ENCODE measurements at regions not wholly inside any gene's neighbourhood (a gene's known extent, or its start where the extent isn't known, plus 50 kb on each side); places are given as distances from the start of the nearest gene placed in this dataset.

DNA sequence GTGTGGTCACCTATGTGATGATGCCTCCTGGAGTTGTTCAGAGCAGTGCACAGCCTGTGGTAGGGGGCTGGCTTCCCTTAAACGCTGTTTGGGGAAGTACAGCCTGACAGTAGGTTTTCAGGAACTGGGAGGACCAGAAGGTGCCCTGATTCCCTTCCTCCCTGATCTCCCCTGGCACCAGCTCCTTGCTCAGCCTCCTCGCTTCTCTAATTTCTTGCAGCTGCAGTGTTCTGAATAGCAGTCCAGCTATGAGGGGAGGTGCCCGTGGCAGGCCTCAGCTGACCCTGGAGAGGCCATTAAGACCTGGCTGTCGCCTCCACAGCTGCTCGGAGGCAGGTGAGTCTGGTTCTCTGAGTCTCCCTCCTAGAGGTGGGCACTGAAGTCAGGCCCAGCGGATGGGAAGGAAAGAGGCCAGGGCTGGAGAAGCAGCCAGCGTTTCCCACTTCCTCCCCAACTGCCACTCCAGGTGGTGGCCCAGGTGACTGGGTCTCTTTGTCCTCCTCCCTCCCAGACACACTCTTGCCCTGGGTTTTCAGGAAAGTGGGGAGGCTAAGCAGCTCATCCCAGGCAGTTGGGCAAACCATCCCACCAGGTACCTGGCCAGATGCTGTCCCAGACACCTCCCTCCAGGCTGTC is 52.0 kb upstream of the RPL11 start:
- no peak for FAIRE-seq

DNA sequence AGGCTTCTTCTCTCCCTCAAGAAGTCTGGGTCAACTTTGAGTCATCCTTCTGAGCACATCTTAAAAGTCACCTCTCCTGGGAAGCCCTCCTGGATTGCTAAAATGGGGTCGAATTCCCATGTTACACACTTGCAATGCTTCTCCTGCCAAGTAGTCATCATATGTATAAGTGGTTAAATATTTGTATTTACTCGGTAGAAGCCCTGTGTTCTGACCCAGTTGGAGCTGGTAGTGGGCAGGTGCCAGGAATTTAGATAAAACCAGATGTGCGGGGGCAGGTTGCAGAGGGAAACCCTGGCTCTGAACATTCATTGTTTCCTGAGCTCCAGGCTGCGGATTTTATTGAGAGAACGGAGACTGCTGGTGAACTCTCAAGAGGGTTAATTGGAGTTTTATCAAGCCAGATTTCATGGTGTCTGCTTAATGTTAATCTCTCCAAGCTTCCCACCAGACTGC is 52.8 kb upstream of the RPL11 start:
- FAIRE-seq, result peak; percentile 58

DNA sequence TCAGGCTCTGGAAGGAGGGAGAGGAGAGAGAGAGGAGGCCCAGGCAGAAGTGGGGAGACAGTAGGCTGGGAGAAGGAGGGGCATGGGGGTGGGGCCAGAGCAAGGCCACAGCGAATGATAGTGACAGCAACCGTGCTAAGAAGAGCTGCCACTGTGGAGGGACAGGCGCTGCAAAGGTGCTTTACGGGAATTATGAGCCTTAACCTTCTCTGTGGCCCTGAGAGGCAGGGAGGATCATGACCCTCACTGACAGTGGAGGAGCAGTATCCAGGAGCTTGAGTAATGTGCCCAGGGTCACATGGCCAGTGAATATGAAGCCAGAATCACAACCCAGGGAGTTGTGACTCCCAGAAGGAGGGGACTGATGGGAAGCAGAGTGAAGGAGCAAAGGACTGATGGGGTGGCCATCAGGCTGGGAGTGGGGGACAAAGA is 53.4 kb upstream of the RPL11 start:
- FAIRE-seq, result no peak

DNA sequence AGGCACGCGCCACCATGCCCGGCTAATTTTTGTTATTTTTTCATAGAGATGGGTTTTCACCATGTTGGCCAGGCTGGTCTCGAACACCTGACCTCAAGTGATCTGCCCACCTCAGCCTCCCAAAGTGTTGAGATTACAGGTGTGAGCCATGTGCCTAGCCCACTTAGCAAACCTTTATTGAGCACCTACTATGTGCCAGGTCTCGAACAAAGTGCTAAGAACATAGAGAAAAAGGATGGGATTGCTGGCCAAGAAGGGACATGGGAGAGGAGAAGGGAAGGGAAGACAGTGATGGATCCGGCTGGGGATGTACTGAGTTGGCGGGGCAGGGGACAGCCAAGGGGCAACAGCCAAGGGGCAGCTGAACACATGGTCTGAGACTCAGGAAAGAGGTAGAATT is 55.6 kb upstream of the RPL11 start:
- FAIRE-seq, result no peak

DNA sequence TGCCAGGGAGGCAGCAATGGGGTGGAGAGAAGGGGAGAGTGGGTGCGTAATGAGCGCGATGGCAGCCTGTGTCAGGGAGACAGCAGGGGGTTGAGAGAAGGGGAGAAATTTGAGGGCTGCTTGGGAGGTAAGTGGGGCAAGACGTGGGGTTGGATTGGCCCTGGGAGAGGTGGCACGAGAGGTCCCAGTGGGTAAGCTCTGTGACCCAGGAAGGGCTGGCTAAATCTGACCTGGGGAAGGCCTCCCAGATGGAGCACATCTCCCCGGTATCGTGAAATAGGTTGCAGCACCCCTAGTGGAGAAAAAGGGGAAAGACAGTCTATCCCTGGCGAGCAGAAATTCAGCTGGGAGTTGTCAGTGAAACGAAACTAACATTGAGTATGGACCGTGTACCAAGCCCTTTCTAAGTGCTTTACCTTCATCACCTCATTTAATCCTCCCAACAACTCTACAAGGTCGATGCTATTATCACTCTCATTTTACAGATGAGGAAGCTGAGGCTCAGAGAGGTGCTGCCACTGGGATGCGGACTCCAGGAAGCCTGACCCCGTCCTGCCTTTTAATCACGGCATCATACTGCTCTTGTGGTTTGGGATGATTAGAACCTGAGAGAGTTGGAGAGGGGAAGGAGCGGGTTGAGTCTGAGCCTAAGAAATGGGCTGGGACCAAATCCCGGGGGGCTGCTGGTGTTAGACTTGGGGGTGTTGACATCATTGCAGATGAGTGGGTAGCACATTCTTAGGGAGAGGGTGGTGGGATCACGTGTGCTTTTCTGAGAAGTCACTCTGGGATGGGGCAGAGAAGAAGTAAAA is 56.6 kb upstream of the RPL11 start:
- FAIRE-seq, result no peak

DNA sequence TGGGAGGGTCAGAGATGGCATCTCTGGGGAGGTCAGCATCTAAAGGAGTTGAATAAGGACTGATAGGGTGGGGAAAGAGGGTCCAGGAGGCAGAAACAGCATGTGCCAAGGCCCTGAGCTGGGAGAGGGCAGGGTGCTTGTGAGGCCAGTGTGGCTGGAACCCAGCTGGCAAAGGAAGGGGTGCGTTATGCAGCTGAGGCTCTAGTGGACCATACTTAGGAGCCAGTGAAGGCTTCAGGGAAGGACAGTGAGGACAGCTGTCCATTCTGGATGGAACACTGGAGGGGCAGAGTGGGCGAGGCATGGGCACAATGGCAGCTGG is 57.1 kb upstream of the RPL11 start:
- FAIRE-seq, result no peak

DNA sequence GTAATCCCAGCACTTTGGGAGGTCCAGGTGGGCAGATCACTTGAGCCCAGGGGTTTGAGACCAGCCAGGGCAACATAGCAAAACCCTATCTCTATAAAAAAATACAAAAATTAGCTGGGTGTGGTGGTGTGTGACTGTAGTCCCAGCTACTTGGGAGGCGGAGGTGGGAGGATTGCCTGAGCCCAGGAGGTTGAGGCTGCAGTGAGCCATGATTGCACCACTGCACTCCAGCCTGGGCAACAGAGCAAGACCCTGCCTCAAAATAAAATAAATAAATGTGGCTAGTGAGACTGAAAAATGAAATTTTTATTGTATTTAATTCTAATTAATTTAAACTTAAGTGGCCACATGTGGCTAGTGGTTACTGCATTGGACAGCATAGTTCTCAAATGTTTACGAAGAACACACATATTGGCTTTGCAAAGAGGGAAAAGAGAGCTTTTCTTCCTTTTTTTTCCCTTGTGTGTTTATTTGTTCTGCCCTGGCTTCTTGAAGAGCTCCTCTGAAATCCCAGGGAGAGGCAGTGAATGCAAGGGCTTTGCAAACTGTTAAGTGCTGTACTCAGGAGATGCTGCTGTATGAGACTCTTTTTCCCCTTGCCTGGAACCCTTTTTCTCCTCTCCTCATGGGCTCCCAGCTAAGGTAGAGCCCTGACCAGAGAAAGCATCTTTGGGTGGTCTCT is 59.0 kb upstream of the RPL11 start:
- FAIRE-seq, result no peak

DNA sequence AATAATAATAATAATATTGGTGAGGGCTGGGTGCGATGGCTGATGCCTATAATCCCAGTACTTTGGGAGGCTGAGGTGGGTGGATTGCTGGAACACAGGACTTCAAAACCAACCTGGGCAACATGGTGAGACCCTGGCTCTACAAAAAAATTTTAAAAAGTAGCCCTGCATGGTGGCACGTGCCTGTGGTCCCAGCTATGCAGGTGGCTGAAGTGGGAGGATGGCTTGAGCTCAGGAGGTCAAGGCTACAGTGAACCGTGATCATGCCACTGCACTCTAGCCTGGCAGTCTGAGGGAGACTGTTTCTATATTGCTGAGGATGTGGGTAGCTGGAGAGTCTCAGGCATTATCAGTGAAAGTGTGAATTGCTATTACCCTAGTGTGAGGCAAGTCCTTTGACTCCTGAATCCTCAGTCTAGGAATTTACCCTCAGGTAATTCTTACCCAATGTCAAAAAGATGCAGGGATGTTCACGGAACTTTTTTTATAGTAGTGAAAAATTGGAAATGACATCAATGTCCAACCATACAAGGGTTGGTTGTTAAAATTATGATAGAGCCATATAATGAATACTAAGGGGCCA is 61.8 kb upstream of the RPL11 start:
- no peak for FAIRE-seq

DNA sequence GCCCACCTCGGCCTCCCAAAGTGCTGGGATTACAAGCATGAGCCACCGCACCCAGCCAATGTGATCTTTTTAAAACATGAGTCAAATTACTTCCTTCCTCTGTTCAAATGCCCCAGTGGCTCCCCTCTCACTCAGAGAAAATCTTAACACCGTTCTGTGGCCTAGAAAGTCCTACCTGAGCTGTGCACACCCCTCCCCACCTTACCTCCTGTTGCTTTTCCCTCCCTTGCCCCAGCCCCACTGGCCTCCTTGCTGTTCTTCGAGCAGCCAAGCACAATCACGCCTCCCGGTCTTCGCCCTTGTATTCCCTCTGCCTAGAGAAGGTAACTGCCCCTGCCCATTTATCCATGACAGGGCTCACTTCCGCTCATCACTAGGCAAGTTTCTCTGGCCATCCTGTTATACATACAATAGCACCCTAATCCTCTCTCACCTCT is 62.6 kb upstream of the RPL11 start:
- no peak for FAIRE-seq

DNA sequence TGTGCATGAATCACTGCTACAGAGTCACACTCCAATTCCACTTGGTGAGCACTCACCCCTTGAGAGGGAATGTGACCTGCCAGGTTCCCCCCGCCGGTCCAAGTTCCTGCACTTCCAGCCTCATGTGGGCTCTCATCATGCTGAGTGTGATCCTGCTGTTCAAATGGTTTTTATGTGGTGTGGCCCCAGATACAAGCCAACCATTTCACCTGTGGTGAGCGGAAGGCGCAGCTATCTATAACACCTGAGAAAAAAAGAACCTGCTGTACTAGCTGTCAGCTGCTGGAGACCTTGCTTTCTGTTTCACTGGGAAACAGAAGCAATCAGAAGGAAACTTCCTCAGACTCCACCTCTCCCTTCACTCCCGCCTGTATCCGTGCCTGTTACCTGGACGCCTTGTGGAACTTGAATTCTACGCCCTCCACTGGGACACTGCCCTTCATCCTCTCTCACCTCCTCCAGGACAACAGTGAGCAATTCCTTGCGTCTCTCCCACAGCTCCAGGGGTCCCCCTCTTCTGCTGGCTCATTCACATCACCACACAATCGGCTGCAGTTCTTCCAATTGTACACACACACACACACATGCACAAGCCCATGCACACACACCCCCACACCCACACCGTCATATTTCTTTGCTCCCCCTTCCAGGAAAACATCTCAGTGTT is 64.4 kb upstream of the RPL11 start:
- no peak for FAIRE-seq

DNA sequence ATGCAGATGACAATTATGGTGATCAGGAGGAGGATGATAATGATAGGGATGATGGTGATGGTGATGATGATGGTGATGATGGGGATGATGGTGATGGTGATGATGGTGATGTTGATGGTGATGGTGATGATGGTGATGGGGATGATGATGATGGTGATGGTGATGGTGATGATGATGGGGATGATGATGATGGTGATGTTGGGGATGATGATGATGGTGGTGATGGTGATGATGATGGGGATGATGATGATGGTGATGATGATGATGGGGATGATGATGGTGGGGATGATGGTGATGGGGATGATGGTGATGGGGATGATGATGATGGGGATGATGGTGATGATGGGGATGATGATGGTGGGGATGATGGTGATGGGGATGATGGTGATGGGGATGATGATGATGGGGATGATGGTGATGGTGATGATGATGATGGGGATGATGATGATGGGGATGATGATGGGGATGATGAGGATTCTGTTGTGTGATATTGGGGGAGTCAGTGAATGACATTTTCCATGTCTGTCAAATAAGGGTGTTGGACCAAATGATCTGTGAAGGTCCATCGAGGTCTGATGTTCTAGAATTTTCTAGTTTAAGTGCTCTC is 65.6 kb upstream of the RPL11 start:
- FAIRE-seq, result no peak

DNA sequence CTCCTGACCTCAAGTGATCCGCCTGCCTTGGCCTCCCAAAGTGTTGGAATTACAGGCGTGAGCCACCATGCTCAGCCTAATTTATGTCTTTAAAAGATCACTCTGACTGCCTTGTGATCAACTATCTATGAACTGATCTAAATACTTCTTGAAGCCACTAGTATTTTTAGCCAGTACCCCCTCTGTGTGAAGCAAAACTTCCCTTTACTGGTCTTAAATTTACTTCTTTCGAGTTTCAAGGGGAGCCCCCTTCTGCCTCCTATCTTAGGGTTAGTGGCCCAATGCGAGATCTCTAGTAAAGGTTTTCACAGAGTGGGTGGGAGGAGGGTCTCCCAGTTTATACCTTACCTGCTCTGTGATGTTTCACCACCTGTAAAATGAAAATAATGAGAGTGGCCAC is 66.1 kb upstream of the RPL11 start:
- FAIRE-seq, result no peak

DNA sequence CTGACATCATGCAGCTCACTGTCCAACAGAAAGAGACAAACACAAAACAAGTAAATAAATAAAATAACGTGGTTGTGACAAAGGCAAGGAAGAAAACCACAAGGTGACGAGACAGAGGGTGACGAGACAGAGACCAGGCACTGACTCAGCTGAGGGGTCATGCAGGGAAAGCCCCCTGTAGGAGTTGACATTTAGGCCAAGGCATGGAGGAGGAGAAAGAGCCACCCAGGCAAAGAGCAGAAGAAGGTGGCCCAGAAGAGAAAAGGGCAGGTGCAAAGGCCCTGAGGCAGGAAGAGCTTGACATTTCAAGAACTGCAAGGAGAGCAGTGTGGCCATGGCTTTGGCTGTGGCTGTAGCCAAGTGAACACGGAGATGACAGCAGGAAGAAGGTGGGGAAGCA is 65.1 kb upstream of the ID3 start:
- FAIRE-seq, result no peak

DNA sequence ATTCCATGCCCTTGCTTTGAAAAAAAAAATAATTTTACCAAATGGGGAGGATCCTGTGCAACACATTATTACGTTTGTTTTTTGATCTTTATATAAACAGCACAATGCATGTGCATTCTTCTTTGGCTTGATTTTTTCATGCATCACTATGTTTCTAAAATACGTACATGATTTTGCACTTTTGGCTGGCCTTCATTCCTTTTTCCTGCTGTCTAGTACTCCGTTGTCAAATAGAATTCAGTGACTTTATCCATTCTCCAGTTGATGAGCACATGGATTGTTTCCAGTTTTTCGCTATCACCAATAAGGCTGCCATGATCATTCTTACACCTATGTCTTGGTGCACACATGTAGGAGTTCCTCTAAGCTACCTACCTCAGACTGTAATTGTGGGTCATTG is 63.0 kb upstream of the ID3 start:
- FAIRE-seq, result no peak

DNA sequence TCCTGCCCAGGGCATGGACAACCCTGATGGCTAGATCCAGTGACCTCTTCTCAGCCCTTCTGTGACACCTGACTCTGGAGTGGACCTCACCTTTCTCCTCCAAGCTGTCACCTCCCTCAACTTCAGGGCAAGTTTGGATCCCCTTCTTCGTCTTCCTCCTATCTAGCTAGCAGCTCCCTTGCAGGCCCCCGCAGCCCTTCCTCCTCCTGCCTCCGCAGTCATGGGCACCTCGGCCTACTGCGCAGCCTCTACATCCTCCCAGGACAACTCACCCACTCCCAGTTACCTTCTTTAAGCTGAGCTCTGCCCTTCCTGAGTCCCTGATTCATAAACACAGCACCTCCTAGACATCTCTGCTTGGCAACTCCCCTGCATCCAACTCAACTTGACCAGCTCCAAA is 61.3 kb upstream of the ID3 start:
- FAIRE-seq, result no peak

DNA sequence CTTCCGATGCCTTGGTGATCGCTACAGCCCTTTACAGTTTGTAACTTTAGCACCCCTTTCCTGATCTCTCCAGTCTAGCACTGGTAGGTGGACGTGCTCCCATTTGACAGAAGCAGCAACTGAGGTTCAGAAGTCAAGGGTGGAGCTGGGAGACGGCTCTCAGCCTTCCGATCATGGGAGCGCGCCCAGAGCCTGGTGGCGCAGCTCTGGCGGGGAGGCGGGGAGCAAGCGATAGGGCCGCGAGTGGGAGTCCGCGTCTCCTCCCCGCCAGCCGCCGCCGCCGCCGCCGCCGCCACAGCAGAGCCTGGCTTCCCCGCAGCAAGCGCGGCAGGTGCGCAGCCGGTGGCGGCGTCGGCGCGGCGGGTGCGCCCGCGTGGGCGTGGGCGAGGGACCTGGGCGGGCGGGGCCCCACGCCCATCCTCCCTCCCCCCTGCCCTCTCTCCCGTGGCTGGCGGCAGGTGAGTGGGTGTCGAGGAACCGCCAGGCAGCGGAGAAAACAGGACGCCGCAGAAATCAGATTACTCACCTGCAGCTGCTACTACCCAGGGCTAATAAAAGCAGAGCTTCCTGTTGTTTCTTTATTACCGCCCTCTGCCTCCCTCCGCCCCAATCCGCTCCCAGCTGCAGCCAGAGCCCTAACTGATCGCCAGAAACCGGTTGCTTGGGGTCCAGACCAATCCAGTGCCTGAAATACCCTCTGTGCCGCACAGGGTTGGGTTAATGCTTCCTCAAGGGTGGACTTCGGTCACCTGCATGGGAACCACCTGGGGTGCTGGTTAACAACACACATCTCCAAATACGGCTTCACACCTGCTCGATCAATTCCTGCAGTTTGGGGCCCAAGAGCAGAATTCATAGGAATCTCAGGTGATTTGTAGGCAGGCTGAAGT is 60.2 kb upstream of the ID3 start:
- FAIRE-seq, result no peak

DNA sequence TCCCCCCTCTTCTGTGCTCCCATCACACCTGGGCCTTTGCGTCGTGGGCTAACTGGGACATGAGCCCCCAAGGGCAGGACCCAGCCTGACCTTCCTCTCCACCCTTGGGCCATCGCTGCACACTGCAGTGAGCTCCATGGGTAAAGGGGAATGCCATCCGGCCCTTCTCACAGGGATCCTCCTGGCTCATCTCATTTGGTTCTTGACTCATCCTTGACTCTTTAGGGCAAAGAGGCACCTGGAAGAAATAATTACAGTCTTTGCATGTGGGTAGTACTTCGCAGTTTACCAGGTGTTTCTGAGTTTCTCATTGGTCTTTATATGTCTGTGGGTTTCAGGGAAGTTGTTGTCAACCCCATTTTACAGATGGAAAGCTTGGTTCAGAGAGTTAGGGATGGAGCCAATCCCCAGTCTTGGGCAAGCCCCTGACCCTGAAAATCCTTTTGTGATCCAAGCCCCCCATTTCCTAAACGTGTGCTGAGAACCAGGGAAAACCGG is 59.3 kb upstream of the ID3 start:
- FAIRE-seq, result no peak

DNA sequence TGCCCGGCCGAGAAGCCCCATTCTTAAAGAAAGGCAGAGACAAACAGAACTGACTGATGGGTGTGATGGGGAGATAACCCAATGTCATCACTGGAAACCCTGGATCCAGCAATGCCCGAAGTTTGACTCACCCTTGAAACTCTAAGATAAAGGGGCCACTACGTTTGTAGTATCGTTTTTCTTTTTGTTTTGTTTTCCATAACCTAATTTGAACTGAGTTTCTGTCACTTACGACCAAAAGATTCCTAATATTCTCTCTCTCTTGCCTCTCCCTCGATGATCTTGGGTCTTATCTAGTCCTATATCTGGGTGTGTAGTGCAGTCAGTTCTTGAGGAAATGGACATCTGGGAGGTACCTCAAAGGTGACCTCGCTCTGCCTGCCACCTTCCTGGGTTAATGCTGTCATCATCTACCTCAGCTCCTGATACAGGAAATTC is 57.8 kb upstream of the ID3 start:
- no peak for FAIRE-seq

DNA sequence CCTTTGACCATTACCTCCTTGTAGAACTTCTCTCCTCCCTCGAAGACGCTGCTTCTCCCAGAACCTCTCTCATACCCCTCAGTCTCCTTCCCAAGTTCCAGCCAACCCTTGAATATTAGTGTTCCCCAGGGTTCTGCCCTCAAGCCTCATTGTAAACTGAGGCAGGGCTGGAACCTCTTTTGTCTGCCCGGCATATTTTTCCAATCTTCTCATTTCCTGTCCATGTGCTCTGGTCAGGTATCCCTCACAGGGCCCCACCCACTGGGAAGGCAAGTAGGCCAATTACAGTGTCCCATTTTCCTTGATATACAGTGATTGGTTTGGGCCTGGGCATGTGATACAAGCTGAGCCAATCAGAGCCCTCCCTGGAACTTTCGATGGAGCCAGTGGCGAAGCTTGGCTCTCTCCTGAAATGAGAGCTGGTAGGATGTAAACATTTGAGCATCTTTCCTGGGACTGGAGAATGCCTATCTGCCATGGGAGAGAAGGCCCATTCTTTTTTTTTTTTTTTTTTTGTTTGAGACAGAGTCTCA is 57.1 kb upstream of the ID3 start:
- FAIRE-seq, result no peak

DNA sequence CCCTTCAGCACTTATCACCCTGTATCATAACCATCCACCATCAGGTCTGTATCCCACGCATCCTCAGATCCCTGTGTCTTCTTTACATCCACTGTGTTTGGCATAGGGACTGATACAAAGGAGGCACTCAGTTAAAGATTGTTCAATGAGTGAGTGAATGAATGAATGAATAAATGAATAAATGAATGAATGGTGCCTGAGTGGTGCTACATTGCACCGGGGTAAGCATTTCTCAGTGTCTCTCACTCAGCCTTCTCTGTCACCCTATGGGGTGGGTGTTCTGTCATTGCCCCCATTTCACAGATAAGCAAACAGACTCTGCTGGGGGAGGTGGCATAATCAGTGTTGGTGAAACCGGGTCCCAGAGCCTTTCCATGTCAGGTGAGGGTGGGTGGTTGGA is 56.6 kb upstream of the ID3 start:
- FAIRE-seq, result no peak

DNA sequence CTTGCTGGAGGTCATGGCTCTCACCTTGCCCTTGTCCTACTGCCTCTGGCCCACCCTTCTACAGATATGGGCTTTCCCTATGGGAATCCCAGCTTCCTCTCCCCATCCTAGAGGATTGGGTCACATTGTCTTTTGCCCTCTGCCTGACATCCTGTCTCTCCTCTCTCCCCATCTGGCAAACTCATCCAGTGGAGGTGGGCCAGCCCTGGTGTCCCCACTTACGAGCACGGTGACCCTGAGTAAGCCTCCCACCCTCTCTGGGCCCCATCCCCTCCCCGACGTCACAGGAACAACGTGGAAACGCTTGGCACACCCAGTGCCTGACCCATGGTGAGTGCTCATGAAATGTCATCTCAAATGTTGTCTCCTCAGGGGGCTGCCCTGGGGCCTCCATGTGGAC is 56.1 kb upstream of the ID3 start:
- FAIRE-seq, result no peak
